ENCODE measurements at regions not wholly inside any gene's neighbourhood (a gene's known extent, or its start where the extent isn't known, plus 50 kb on each side); places are given as distances from the start of the nearest gene placed in this dataset.
A peak's percentile ranks its signal among the peaks of the same experiment; 100 is the strongest.

DNA sequence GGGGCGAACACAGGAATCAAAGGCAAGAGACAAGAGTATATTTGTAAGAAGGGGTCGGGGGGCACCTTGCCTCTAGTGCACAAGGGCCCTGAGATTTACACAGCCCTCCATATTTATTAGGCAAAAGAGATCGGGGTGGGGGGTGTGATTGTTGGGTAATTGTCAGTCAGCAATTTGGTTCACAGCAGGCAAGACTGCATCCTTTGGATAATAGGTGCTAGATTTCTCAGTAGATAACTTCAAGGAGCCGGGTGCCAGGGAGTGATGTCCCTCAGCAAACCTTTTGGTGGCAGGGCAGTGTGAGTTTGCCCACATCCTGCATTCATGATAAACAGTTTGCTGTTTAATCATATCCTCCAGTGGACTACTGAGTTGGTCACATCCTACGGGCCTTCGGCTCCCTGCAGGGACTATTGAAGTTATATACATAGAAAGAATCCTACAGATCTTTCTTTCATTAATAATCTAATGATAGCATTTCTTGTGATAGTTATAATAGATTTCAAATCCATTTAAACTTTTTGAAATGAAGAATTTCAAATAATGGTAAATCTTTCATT lies 178.5 kb downstream of the GNAI1 start:
- Histone ChIP-seq H3K4me3 (ENCODE audit: low read depth, low read length) (no peak overlapping the region), H3K27ac (ENCODE audit: extremely low read depth, low read depth, low read length) (no peak overlapping the region), H3K36me3 (ENCODE audit: control insufficient read depth in 2 of 2, insufficient read depth in 1 of 2, low read length in 2 of 2) (no peaks in the 10 kb centered on the region), H3K9me3 (ENCODE audit: control insufficient read depth, insufficient read depth, low read depth, low read length) (no peaks in the 10 kb centered on the region), H3K4me1 (ENCODE audit: control insufficient read depth, insufficient read depth, low read length) (peaks cover 3% of the 10 kb centered on the region; the same call in 1 of the 2 replicates)
- ChIA-PET POLR2A (no interaction called here), CTCF (interaction anchor here (0.7 kb wide), 1 partner anchor 107 kb away, joined by 3 read pairs; no protein-coding TSS in a partner anchor)
- TF ChIP-seq ZNF394 (tag by site-specific recombination; IDR thresholded peaks at IDR 0.05; ENCODE audit: borderline replicate concordance) (no peak), ZNF585B (tag by site-specific recombination; IDR thresholded peaks at IDR 0.05) (no peak), ZSCAN16 (tag by site-specific recombination; IDR thresholded peaks at IDR 0.05) (no peak), SETDB1 (IDR thresholded peaks at IDR 0.05; ENCODE audit: insufficient read length, low read length) (no peak), ZNF624 (tag by site-specific recombination; IDR thresholded peaks at IDR 0.05) (no peak), ZNF248 (tag by site-specific recombination; IDR thresholded peaks at IDR 0.05) (no peak), TCF7L2 (IDR thresholded peaks at IDR 0.05; ENCODE audit: borderline replicate concordance, low read depth, low read length) (no peak), ZNF792 (tag by site-specific recombination; IDR thresholded peaks at IDR 0.05) (no peak), ZNF843 (tag by site-specific recombination; IDR thresholded peaks at IDR 0.05) (no peak)
- TF ChIP-seq, protein P1, sequence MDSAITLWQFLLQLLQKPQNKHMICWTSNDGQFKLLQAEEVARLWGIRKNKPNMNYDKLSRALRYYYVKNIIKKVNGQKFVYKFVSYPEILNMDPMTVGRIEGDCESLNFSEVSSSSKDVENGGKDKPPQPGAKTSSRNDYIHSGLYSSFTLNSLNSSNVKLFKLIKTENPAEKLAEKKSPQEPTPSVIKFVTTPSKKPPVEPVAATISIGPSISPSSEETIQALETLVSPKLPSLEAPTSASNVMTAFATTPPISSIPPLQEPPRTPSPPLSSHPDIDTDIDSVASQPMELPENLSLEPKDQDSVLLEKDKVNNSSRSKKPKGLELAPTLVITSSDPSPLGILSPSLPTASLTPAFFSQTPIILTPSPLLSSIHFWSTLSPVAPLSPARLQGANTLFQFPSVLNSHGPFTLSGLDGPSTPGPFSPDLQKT (IDR thresholded peaks at IDR 0.05; ENCODE audit: borderline replicate concordance, low read depth, low read length), result no peak
- TF ChIP-seq, protein P2, sequence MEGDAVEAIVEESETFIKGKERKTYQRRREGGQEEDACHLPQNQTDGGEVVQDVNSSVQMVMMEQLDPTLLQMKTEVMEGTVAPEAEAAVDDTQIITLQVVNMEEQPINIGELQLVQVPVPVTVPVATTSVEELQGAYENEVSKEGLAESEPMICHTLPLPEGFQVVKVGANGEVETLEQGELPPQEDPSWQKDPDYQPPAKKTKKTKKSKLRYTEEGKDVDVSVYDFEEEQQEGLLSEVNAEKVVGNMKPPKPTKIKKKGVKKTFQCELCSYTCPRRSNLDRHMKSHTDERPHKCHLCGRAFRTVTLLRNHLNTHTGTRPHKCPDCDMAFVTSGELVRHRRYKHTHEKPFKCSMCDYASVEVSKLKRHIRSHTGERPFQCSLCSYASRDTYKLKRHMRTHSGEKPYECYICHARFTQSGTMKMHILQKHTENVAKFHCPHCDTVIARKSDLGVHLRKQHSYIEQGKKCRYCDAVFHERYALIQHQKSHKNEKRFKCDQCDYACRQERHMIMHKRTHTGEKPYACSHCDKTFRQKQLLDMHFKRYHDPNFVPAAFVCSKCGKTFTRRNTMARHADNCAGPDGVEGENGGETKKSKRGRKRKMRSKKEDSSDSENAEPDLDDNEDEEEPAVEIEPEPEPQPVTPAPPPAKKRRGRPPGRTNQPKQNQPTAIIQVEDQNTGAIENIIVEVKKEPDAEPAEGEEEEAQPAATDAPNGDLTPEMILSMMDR (tag by site-specific recombination; IDR thresholded peaks at IDR 0.05), result no peak
- TF ChIP-seq, protein P3, sequence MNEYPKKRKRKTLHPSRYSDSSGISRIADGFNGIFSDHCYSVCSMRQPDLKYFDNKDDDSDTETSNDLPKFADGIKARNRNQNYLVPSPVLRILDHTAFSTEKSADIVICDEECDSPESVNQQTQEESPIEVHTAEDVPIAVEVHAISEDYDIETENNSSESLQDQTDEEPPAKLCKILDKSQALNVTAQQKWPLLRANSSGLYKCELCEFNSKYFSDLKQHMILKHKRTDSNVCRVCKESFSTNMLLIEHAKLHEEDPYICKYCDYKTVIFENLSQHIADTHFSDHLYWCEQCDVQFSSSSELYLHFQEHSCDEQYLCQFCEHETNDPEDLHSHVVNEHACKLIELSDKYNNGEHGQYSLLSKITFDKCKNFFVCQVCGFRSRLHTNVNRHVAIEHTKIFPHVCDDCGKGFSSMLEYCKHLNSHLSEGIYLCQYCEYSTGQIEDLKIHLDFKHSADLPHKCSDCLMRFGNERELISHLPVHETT (tag by site-specific recombination; IDR thresholded peaks at IDR 0.05), result no peak

DNA sequence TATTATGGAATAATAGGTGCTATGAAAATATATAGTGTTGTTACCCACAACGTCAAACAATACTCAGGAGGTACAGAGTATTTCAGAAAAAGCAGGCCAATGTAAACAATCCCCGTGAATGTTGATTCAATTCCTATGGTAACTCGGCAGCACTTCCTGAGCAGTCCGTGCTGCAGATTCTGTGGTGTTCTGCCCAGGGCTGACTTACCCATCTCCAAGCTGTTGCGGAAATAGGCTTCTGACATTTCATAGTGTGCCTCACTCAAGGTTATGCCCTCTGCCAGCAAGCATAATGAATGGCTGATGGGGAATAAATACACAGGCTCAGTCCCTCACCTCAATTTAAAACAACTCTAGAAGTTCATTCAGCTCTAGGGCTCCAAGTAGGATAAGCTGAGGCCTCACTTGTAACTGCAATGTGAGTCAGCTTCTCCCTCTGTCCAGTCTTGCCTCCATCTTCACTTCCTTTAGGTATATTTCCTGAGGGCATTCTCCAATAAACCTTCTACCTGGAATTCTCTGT lies 177.6 kb downstream of the GNAI1 start:
- H3K4me3 ChIP-seq (ENCODE audit: low read depth, low read length), result no peak overlapping the region
- H3K27ac ChIP-seq (ENCODE audit: extremely low read depth, low read depth, low read length), result no peak overlapping the region
- TF ChIP-seq ZBTB20 (tag by site-specific recombination; IDR thresholded peaks at IDR 0.05) (0 out of 2 replicates have a peak, but pooled peaks have one; percentile 20), ZNF600 (tag by site-specific recombination; IDR thresholded peaks at IDR 0.05) (0 out of 2 replicates have a peak, but pooled peaks have one; percentile 39), ZNF548 (tag by site-specific recombination; IDR thresholded peaks at IDR 0.05) (no peak), ZNF10 (tag by site-specific recombination; IDR thresholded peaks at IDR 0.05) (no peak), ZBTB17 (tag by site-specific recombination; IDR thresholded peaks at IDR 0.05) (peak; percentile 87), ZBTB1 (tag by site-specific recombination; IDR thresholded peaks at IDR 0.05) (no peak)
- peaks cover 3% of the 10 kb centered on the region; the same call in 1 of the 2 replicates for H3K4me1 ChIP-seq (ENCODE audit: control insufficient read depth, insufficient read depth, low read length)
- no peaks in the 10 kb centered on the region for H3K36me3 ChIP-seq (ENCODE audit: control insufficient read depth in 2 of 2, insufficient read depth in 1 of 2, low read length in 2 of 2)
- no peaks in the 10 kb centered on the region for H3K9me3 ChIP-seq (ENCODE audit: control insufficient read depth, insufficient read depth, low read depth, low read length)
- ChIA-PET POLR2A (no interaction called here), CTCF (interaction anchor here (0.6 to 0.7 kb wide), 2 partner anchors 106 to 1154 kb away, joined by 3 to 4 read pairs; no protein-coding TSS in a partner anchor)

DNA sequence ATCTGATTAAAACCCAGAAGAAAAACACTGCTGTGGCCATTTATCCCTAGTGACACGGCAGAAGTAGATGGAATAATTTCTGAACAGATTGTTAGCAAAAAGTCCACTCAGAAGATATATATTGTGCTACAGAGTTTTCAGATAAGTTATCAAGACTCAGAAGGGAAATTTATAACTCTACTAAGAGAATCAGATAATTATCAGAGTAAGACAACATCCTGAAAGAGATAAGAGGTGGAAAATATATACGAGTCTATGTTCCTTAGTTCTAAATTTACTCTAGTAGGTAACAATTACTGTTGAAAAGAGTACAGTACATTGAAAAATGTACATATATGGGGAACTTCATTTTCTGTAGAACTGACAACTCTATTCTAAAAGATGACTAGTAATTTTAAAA lies 176.7 kb downstream of the GNAI1 start:
- H3K4me1 ChIP-seq (ENCODE audit: control insufficient read depth, insufficient read depth, low read length), result peaks cover 3% of the 10 kb centered on the region; the same call in 1 of the 2 replicates
- H3K9me3 ChIP-seq (ENCODE audit: control insufficient read depth, insufficient read depth, low read depth, low read length), result no peaks in the 10 kb centered on the region
- ChIA-PET CTCF (no interaction called here), POLR2A (no interaction called here)
- no peaks in the 10 kb centered on the region for H3K36me3 ChIP-seq (ENCODE audit: control insufficient read depth in 2 of 2, insufficient read depth in 1 of 2, low read length in 2 of 2)
- no peak overlapping the region for H3K4me3 ChIP-seq (ENCODE audit: low read depth, low read length)
- H3K27ac ChIP-seq (ENCODE audit: extremely low read depth, low read depth, low read length), result no peak overlapping the region
- TF ChIP-seq ZNF843 (tag by site-specific recombination; IDR thresholded peaks at IDR 0.05), result no peak
- no peak for TF ChIP-seq ZNF302 (tag by site-specific recombination; IDR thresholded peaks at IDR 0.05; ENCODE audit: low read depth)
- no peak for TF ChIP-seq ZNF324 (tag by site-specific recombination; IDR thresholded peaks at IDR 0.05)
- TF ChIP-seq, protein P4, sequence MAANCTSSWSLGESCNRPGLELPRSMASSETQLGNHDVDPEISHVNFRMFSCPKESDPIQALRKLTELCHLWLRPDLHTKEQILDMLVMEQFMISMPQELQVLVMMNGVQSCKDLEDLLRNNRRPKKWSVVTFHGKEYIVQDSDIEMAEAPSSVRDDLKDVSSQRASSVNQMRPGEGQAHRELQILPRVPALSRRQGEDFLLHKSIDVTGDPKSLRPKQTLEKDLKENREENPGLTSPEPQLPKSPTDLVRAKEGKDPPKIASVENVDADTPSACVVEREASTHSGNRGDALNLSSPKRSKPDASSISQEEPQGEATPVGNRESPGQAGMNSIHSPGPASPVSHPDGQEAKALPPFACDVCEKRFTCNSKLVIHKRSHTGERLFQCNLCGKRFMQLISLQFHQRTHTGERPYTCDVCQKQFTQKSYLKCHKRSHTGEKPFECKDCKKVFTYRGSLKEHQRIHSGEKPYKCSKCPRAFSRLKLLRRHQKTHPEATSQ (tag by site-specific recombination; IDR thresholded peaks at IDR 0.05), result no peak
- no peak for TF ChIP-seq GLI4 (tag by site-specific recombination; IDR thresholded peaks at IDR 0.05)
- no peak for TF ChIP-seq ZFP41 (tag by site-specific recombination; IDR thresholded peaks at IDR 0.05; ENCODE audit: borderline replicate concordance)
- TF ChIP-seq ZNF585B (tag by site-specific recombination; IDR thresholded peaks at IDR 0.05), result no peak
- no peak for TF ChIP-seq OSR2 (tag by site-specific recombination; IDR thresholded peaks at IDR 0.05)
- TF ChIP-seq ZNF266 (tag by site-specific recombination; IDR thresholded peaks at IDR 0.05; ENCODE audit: low read depth), result no peak
- no peak for TF ChIP-seq ZNF610 (tag by site-specific recombination; IDR thresholded peaks at IDR 0.05; ENCODE audit: borderline replicate concordance)

Measured in HEK293 (cell line).